ENCODE measurements at regions not wholly inside any gene's neighbourhood (a gene's known extent, or its start where the extent isn't known, plus 50 kb on each side); places are given as distances from the start of the nearest gene placed in this dataset.

DNA sequence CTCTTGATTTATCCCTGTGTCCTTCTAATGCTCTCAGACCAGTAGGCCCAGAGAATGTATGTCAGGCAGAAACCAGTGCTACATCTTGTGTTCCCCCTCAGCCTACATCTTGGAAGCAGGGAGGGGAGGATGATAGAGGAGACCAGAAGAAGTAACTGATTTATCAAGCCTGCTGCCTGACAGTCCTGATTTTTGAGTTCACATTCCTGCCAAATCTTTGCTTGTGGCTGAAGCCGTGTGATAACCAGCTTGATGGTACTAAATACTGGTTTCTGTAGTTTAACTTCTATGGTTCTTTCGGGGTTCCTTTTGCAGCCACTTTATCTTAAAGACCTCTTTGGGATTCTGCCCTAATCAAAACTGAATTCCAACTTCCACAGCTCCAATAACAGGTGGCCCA is 59.7 kb upstream of the WDR26 start:
- TF ChIP-seq CTCF (IDR thresholded peaks at IDR 0.05), result no peak
- TF ChIP-seq EP300 (IDR thresholded peaks at IDR 0.05; ENCODE audit: low read depth), result no peak
- TF ChIP-seq POLR2A (IDR thresholded peaks at IDR 0.05), result no peak

Measured in transverse colon (tissue), 3 donors.